ENCODE measurements at regions not wholly inside any gene's neighbourhood (a gene's known extent, or its start where the extent isn't known, plus 50 kb on each side); places are given as distances from the start of the nearest gene placed in this dataset.

DNA sequence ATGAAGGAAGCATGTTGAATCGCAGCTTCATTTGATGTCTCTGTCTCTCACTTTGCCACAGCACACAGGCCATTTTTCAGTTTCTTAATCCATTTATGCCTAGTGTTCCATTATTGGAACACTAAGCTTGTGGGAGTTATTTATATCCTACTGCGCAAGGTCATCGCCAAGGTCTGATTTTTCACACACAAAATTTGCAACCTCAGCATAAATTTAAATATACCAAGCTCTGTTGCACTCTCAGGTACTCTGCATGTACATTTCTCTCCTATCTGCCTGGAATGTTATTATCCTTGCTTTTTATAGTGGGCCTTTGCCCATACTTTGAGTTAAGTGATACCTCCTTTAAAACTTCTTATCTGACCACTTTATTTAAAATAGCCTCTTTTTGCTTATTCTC lies 519.2 kb upstream of the TOM1L1 start:
- H3K4me3 ChIP-seq (ENCODE audit: severe bottlenecking) = no peak overlapping the region
- no peaks in the 10 kb centered on the region for H3K36me3 ChIP-seq (ENCODE audit: low read depth)
- ATAC-seq (ENCODE audit: low read depth) (no peak), DNase-seq (ENCODE audit: low spot score) (no peak)
- peaks cover 2% of the 10 kb centered on the region for H3K9me3 ChIP-seq (ENCODE audit: severe bottlenecking)
- H3K4me1 ChIP-seq (ENCODE audit: insufficient read depth, poor library complexity, severe bottlenecking) = no peaks in the 10 kb centered on the region
- TF ChIP-seq, protein P1, sequence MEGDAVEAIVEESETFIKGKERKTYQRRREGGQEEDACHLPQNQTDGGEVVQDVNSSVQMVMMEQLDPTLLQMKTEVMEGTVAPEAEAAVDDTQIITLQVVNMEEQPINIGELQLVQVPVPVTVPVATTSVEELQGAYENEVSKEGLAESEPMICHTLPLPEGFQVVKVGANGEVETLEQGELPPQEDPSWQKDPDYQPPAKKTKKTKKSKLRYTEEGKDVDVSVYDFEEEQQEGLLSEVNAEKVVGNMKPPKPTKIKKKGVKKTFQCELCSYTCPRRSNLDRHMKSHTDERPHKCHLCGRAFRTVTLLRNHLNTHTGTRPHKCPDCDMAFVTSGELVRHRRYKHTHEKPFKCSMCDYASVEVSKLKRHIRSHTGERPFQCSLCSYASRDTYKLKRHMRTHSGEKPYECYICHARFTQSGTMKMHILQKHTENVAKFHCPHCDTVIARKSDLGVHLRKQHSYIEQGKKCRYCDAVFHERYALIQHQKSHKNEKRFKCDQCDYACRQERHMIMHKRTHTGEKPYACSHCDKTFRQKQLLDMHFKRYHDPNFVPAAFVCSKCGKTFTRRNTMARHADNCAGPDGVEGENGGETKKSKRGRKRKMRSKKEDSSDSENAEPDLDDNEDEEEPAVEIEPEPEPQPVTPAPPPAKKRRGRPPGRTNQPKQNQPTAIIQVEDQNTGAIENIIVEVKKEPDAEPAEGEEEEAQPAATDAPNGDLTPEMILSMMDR (IDR thresholded peaks at IDR 0.05; ENCODE audit: poor library complexity, severe bottlenecking) = no peak
- no peak overlapping the region for H3K27ac ChIP-seq (ENCODE audit: poor library complexity, severe bottlenecking)
- peaks cover 4% of the 10 kb centered on the region for H3K27me3 ChIP-seq (ENCODE audit: insufficient read depth, poor library complexity, severe bottlenecking)

DNA sequence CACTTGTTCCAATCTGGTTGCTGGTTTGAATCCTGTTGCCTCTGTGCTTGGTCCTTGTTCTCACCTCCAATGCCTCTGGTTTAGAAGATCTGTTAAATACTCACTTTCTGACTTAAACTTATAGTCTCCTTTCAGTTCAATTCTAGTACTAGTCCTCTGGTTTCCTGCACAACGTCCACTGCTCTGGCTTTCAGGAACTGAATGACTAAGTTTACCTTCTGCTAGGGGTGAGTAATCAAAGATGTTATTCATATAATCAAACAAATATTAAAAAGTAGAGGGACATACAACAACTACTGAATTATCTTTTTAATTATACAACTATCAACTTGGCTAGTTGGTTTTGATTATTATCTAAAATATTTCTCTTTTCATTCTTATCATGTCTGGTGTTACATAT lies 496.4 kb upstream of the TOM1L1 start:
- H3K27ac ChIP-seq (ENCODE audit: poor library complexity, severe bottlenecking) = no peak overlapping the region
- H3K4me1 ChIP-seq (ENCODE audit: insufficient read depth, poor library complexity, severe bottlenecking) = no peaks in the 10 kb centered on the region
- no peaks in the 10 kb centered on the region for H3K36me3 ChIP-seq (ENCODE audit: low read depth)
- H3K9me3 ChIP-seq (ENCODE audit: severe bottlenecking) = peaks cover 5% of the 10 kb centered on the region
- ATAC-seq (ENCODE audit: low read depth) (no peak), DNase-seq (ENCODE audit: low spot score) (no peak)
- no peaks in the 10 kb centered on the region for H3K27me3 ChIP-seq (ENCODE audit: insufficient read depth, poor library complexity, severe bottlenecking)
- no peak overlapping the region for H3K4me3 ChIP-seq (ENCODE audit: severe bottlenecking)
- TF ChIP-seq, protein P1 (IDR thresholded peaks at IDR 0.05; ENCODE audit: poor library complexity, severe bottlenecking) = no peak

DNA sequence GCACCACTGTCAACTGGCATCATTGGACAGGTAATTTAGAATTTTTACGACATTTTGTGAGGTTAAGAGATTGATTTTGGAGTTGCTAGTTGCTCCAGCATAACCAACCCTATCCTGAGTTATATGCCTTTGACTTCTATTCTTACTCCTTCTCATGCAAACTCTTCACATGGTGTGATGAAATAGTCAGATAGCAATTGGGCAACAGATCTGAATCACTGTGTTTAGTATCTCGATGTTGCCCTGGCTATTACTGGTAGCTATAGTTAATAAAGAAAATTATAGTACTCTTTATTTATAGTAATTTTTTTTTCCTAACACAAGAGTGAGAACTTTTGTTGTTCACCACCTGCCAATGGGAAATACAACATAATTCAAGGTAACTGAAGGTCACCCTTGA lies 494.8 kb upstream of the TOM1L1 start:
- Histone ChIP-seq H3K4me3 (ENCODE audit: severe bottlenecking) (no peak overlapping the region), H3K27ac (ENCODE audit: poor library complexity, severe bottlenecking) (no peak overlapping the region), H3K9me3 (ENCODE audit: severe bottlenecking) (peaks cover 5% of the 10 kb centered on the region), H3K36me3 (ENCODE audit: low read depth) (no peaks in the 10 kb centered on the region), H3K27me3 (ENCODE audit: insufficient read depth, poor library complexity, severe bottlenecking) (no peaks in the 10 kb centered on the region), H3K4me1 (ENCODE audit: insufficient read depth, poor library complexity, severe bottlenecking) (no peaks in the 10 kb centered on the region)
- ATAC-seq (ENCODE audit: low read depth) (no peak), DNase-seq (ENCODE audit: low spot score) (no peak)
- TF ChIP-seq, protein P1 (IDR thresholded peaks at IDR 0.05; ENCODE audit: poor library complexity, severe bottlenecking) = no peak

DNA sequence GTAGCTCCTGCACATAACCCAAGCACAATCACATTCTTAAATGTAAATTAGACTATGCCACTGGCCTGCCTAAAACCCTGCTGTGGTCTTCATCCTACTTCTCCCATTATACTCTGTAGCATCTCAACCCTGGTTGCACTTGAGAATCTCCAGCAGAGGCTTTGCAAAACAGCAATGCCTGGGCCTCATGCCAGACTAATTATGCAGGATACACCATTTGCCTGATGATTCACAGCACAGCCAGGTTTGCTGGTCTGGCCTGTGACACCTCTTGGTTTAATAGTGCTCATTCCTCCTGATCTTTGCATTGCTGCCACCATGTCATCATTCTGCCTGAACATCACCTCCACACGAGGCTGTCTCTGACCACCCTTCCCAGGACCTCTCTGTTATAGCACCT lies 491.9 kb upstream of the TOM1L1 start:
- TF ChIP-seq, protein P1 (IDR thresholded peaks at IDR 0.05; ENCODE audit: poor library complexity, severe bottlenecking) = no peak
- no peaks in the 10 kb centered on the region for H3K36me3 ChIP-seq (ENCODE audit: low read depth)
- no peaks in the 10 kb centered on the region for H3K27me3 ChIP-seq (ENCODE audit: insufficient read depth, poor library complexity, severe bottlenecking)
- ATAC-seq (ENCODE audit: low read depth) = 0 out of 3 replicates have a peak, but pooled peaks have one; percentile 25
- no peaks in the 10 kb centered on the region for H3K9me3 ChIP-seq (ENCODE audit: severe bottlenecking)
- H3K27ac ChIP-seq (ENCODE audit: poor library complexity, severe bottlenecking) = no peak overlapping the region
- H3K4me3 ChIP-seq (ENCODE audit: severe bottlenecking) = no peak overlapping the region
- H3K4me1 ChIP-seq (ENCODE audit: insufficient read depth, poor library complexity, severe bottlenecking) = no peaks in the 10 kb centered on the region
- DNase-seq (ENCODE audit: low spot score) = no peak

DNA sequence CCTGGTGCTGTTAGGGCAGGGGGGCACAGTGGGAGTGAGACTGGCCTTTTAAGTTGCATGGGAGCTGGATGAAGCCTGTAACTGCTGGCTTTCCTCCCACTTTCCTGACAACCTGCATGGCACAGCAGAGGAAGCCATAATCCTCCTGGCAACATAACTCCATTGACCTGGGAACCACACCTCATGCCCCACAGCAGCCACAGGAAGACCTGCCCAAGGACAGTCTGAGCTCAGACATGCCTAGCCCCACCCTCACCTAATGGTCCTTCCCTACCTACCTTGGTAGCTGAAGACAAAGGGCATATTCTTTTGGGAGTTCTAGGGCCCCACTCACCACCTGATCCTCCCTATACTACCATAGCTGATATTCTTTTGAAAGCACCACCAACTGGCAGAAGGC lies 482.2 kb upstream of the TOM1L1 start:
- Histone ChIP-seq H3K4me3 (ENCODE audit: severe bottlenecking) (no peak overlapping the region), H3K27me3 (ENCODE audit: insufficient read depth, poor library complexity, severe bottlenecking) (no peaks in the 10 kb centered on the region), H3K9me3 (ENCODE audit: severe bottlenecking) (no peaks in the 10 kb centered on the region), H3K4me1 (ENCODE audit: insufficient read depth, poor library complexity, severe bottlenecking) (no peaks in the 10 kb centered on the region), H3K27ac (ENCODE audit: poor library complexity, severe bottlenecking) (no peak overlapping the region), H3K36me3 (ENCODE audit: low read depth) (no peaks in the 10 kb centered on the region)
- TF ChIP-seq, protein P1 (IDR thresholded peaks at IDR 0.05; ENCODE audit: poor library complexity, severe bottlenecking) = no peak
- no peak for DNase-seq (ENCODE audit: low spot score)
- no peak for ATAC-seq (ENCODE audit: low read depth)
